ENCODE measurements at regions not wholly inside any gene's neighbourhood (a gene's known extent, or its start where the extent isn't known, plus 50 kb on each side); places are given as distances from the start of the nearest gene placed in this dataset.

DNA sequence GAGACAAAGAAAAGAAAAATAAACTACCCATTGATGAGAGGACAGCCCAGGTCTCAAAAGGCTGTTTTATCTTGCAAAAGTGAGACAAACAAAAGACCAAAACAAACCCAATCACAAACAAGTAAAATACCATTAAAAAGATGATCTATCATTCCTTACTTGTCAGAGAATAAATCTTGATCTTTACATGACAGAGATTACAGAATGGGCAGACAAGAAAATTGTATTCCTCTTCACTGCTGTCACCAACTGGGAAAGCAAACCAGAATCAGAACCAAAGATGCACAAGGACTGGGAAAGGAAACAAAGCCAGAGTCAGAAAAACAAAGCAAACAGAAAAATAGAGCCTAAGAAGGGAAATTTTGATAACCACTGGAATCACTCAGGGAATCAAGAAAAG, 444.0 kb upstream of the PDE3A start:
- Histone ChIP-seq H3K27me3 (replicated peaks in 2 of 5; ENCODE audit: control insufficient read depth in 4 of 5, insufficient read depth in 5 of 5, low read length in 4 of 5) (no peaks in the 10 kb centered on the region), H3K27ac (ENCODE audit: insufficient read depth in 1 of 2, low read depth in 1 of 2, low read length in 2 of 2, poor library complexity in 1 of 2, severe bottlenecking in 2 of 2) (no peak overlapping the region), H3K36me3 (ENCODE audit: control insufficient read depth in 4 of 4, insufficient read depth in 4 of 4, low read length in 3 of 4) (no peaks in the 10 kb centered on the region), H3K4me1 (ENCODE audit: control extremely low read depth in 1 of 4, control insufficient read depth in 4 of 4, insufficient read depth in 4 of 4, low read length in 3 of 4) (no peaks in the 10 kb centered on the region), H3K9me3 (ENCODE audit: control extremely low read depth in 1 of 5, control insufficient read depth in 4 of 5, insufficient read depth in 2 of 5, low read depth in 1 of 5, low read length in 4 of 5) (peaks cover 0 to 1% (median 0%) of the 10 kb centered on the region in 5 experiments), H3K4me3 (ENCODE audit: control insufficient read depth in 1 of 7, extremely low read depth in 1 of 7, insufficient read depth in 4 of 7, low read depth in 2 of 7, low read length in 6 of 7) (no peak overlapping the region)
- ChIA-PET POLR2A (no interaction called here), CTCF (interaction anchor here (1.1 kb wide), 1 partner anchor 15 kb away, joined by 3 read pairs; no protein-coding TSS in a partner anchor)
- no peak for DNase-seq

- WGBS (ENCODE audit: insufficient coverage), result 100% methylated on average over 2 of the region's 2 CpGs
- POLR2A ChIA-PET, result no interaction called here
- no peak for DNase-seq
- CTCF ChIA-PET, result no interaction called here
- Histone ChIP-seq H3K27me3 (replicated peaks in 2 of 5; ENCODE audit: control insufficient read depth in 4 of 5, insufficient read depth in 5 of 5, low read length in 4 of 5) (no peaks in the 10 kb centered on the region), H3K4me3 (ENCODE audit: control insufficient read depth in 1 of 7, extremely low read depth in 1 of 7, insufficient read depth in 4 of 7, low read depth in 2 of 7, low read length in 6 of 7) (no peak overlapping the region), H3K9me3 (ENCODE audit: control extremely low read depth in 1 of 5, control insufficient read depth in 4 of 5, insufficient read depth in 2 of 5, low read depth in 1 of 5, low read length in 4 of 5) (no peaks in the 10 kb centered on the region), H3K4me1 (ENCODE audit: control extremely low read depth in 1 of 4, control insufficient read depth in 4 of 4, insufficient read depth in 4 of 4, low read length in 3 of 4) (no peaks in the 10 kb centered on the region), H3K27ac (ENCODE audit: insufficient read depth in 1 of 2, low read depth in 1 of 2, low read length in 2 of 2, poor library complexity in 1 of 2, severe bottlenecking in 2 of 2) (no peak overlapping the region), H3K36me3 (ENCODE audit: control insufficient read depth in 4 of 4, insufficient read depth in 4 of 4, low read length in 3 of 4) (no peaks in the 10 kb centered on the region)
Measured at GRCh38 chr12:19925841-19926240, 442.5 kb upstream of the PDE3A start.

GRCh38 chr12:19926266-19926665, 442.1 kb upstream of the PDE3A start:
- Histone ChIP-seq H3K27me3 (replicated peaks in 2 of 5; ENCODE audit: control insufficient read depth in 4 of 5, insufficient read depth in 5 of 5, low read length in 4 of 5) (no peaks in the 10 kb centered on the region), H3K4me1 (ENCODE audit: control extremely low read depth in 1 of 4, control insufficient read depth in 4 of 4, insufficient read depth in 4 of 4, low read length in 3 of 4) (no peaks in the 10 kb centered on the region), H3K27ac (ENCODE audit: insufficient read depth in 1 of 2, low read depth in 1 of 2, low read length in 2 of 2, poor library complexity in 1 of 2, severe bottlenecking in 2 of 2) (no peak overlapping the region), H3K4me3 (ENCODE audit: control insufficient read depth in 1 of 7, extremely low read depth in 1 of 7, insufficient read depth in 4 of 7, low read depth in 2 of 7, low read length in 6 of 7) (no peak overlapping the region), H3K9me3 (ENCODE audit: control extremely low read depth in 1 of 5, control insufficient read depth in 4 of 5, insufficient read depth in 2 of 5, low read depth in 1 of 5, low read length in 4 of 5) (no peaks in the 10 kb centered on the region), H3K36me3 (ENCODE audit: control insufficient read depth in 4 of 4, insufficient read depth in 4 of 4, low read length in 3 of 4) (no peaks in the 10 kb centered on the region)
- no peak for DNase-seq
- ChIA-PET POLR2A (no interaction called here), CTCF (no interaction called here)
- WGBS (ENCODE audit: insufficient coverage), result no CpG with 5 or more reads among the region's 1 CpG

GRCh38 chr12:19927661-19928060, 440.7 kb upstream of the PDE3A start:
- Histone ChIP-seq H3K27ac (ENCODE audit: insufficient read depth in 1 of 2, low read depth in 1 of 2, low read length in 2 of 2, poor library complexity in 1 of 2, severe bottlenecking in 2 of 2) (no peak overlapping the region), H3K4me3 (ENCODE audit: control insufficient read depth in 1 of 7, extremely low read depth in 1 of 7, insufficient read depth in 4 of 7, low read depth in 2 of 7, low read length in 6 of 7) (no peak overlapping the region), H3K4me1 (ENCODE audit: control extremely low read depth in 1 of 4, control insufficient read depth in 4 of 4, insufficient read depth in 4 of 4, low read length in 3 of 4) (no peaks in the 10 kb centered on the region), H3K36me3 (ENCODE audit: control insufficient read depth in 4 of 4, insufficient read depth in 4 of 4, low read length in 3 of 4) (no peaks in the 10 kb centered on the region), H3K27me3 (replicated peaks in 2 of 5; ENCODE audit: control insufficient read depth in 4 of 5, insufficient read depth in 5 of 5, low read length in 4 of 5) (no peaks in the 10 kb centered on the region), H3K9me3 (ENCODE audit: control extremely low read depth in 1 of 5, control insufficient read depth in 4 of 5, insufficient read depth in 2 of 5, low read depth in 1 of 5, low read length in 4 of 5) (no peaks in the 10 kb centered on the region)
- WGBS (ENCODE audit: insufficient coverage), result 92% methylated on average over 2 of the region's 2 CpGs
- ChIA-PET POLR2A (no interaction called here), CTCF (interaction anchor here (1.4 kb wide), 1 partner anchor 11 kb away, joined by 3 read pairs; no protein-coding TSS in a partner anchor)
- DNase-seq, result no peak

- Histone ChIP-seq H3K4me3 (ENCODE audit: control insufficient read depth in 1 of 7, extremely low read depth in 1 of 7, insufficient read depth in 4 of 7, low read depth in 2 of 7, low read length in 6 of 7) (no peak overlapping the region), H3K4me1 (ENCODE audit: control extremely low read depth in 1 of 4, control insufficient read depth in 4 of 4, insufficient read depth in 4 of 4, low read length in 3 of 4) (no peaks in the 10 kb centered on the region), H3K27me3 (replicated peaks in 2 of 5; ENCODE audit: control insufficient read depth in 4 of 5, insufficient read depth in 5 of 5, low read length in 4 of 5) (no peaks in the 10 kb centered on the region), H3K36me3 (ENCODE audit: control insufficient read depth in 4 of 4, insufficient read depth in 4 of 4, low read length in 3 of 4) (no peaks in the 10 kb centered on the region), H3K9me3 (ENCODE audit: control extremely low read depth in 1 of 5, control insufficient read depth in 4 of 5, insufficient read depth in 2 of 5, low read depth in 1 of 5, low read length in 4 of 5) (peaks cover 0 to 3% (median 0%) of the 10 kb centered on the region in 5 experiments), H3K27ac (ENCODE audit: insufficient read depth in 1 of 2, low read depth in 1 of 2, low read length in 2 of 2, poor library complexity in 1 of 2, severe bottlenecking in 2 of 2) (no peak overlapping the region)
- DNase-seq, result no peak
- POLR2A ChIA-PET, result no interaction called here
- CTCF ChIA-PET, result no interaction called here
- no CpG with 5 or more reads among the region's 4 CpGs for WGBS (ENCODE audit: insufficient coverage)
Measured at GRCh38 chr12:19932413-19932812, 435.9 kb upstream of the PDE3A start.

GRCh38 chr12:19933924-19934323, 434.4 kb upstream of the PDE3A start:
- Histone ChIP-seq H3K9me3 (ENCODE audit: control extremely low read depth in 1 of 5, control insufficient read depth in 4 of 5, insufficient read depth in 2 of 5, low read depth in 1 of 5, low read length in 4 of 5) (peaks cover 0 to 3% (median 0%) of the 10 kb centered on the region in 5 experiments), H3K36me3 (ENCODE audit: control insufficient read depth in 4 of 4, insufficient read depth in 4 of 4, low read length in 3 of 4) (no peaks in the 10 kb centered on the region), H3K27me3 (replicated peaks in 2 of 5; ENCODE audit: control insufficient read depth in 4 of 5, insufficient read depth in 5 of 5, low read length in 4 of 5) (no peaks in the 10 kb centered on the region), H3K27ac (ENCODE audit: insufficient read depth in 1 of 2, low read depth in 1 of 2, low read length in 2 of 2, poor library complexity in 1 of 2, severe bottlenecking in 2 of 2) (no peak overlapping the region), H3K4me1 (ENCODE audit: control extremely low read depth in 1 of 4, control insufficient read depth in 4 of 4, insufficient read depth in 4 of 4, low read length in 3 of 4) (no peaks in the 10 kb centered on the region), H3K4me3 (ENCODE audit: control insufficient read depth in 1 of 7, extremely low read depth in 1 of 7, insufficient read depth in 4 of 7, low read depth in 2 of 7, low read length in 6 of 7) (no peak overlapping the region)
- peak in 2 of 3 donors; percentile 19 to 46 for DNase-seq
- POLR2A ChIA-PET, result no interaction called here
- WGBS (ENCODE audit: insufficient coverage), result 100% methylated on average over 2 of the region's 3 CpGs
- CTCF ChIA-PET, result no interaction called here

- POLR2A ChIA-PET, result no interaction called here
- CTCF ChIA-PET, result no interaction called here
- peaks cover 0 to 3% (median 0%) of the 10 kb centered on the region in 5 experiments for H3K9me3 ChIP-seq (ENCODE audit: control extremely low read depth in 1 of 5, control insufficient read depth in 4 of 5, insufficient read depth in 2 of 5, low read depth in 1 of 5, low read length in 4 of 5)
- DNase-seq, result no peak
- H3K27ac ChIP-seq (ENCODE audit: insufficient read depth in 1 of 2, low read depth in 1 of 2, low read length in 2 of 2, poor library complexity in 1 of 2, severe bottlenecking in 2 of 2), result no peak overlapping the region
- no peaks in the 10 kb centered on the region for H3K27me3 ChIP-seq (replicated peaks in 2 of 5; ENCODE audit: control insufficient read depth in 4 of 5, insufficient read depth in 5 of 5, low read length in 4 of 5)
- H3K4me1 ChIP-seq (ENCODE audit: control extremely low read depth in 1 of 4, control insufficient read depth in 4 of 4, insufficient read depth in 4 of 4, low read length in 3 of 4), result no peaks in the 10 kb centered on the region
- H3K4me3 ChIP-seq (ENCODE audit: control insufficient read depth in 1 of 7, extremely low read depth in 1 of 7, insufficient read depth in 4 of 7, low read depth in 2 of 7, low read length in 6 of 7), result no peak overlapping the region
- no peaks in the 10 kb centered on the region for H3K36me3 ChIP-seq (ENCODE audit: control insufficient read depth in 4 of 4, insufficient read depth in 4 of 4, low read length in 3 of 4)
- WGBS (ENCODE audit: insufficient coverage), result 98% methylated on average over 6 of the region's 6 CpGs
Measured at GRCh38 chr12:19937161-19937560, 431.2 kb upstream of the PDE3A start.

All from common myeloid progenitor, CD34-positive (primary cell).